HepG2 (cell line): ENCODE measurements at regions not wholly inside any gene's neighbourhood (a gene's known extent, or its start where the extent isn't known, plus 50 kb on each side); places are given as distances from the start of the nearest gene placed in this dataset.

Experiments
- ATAC-seq: fragments of 200-7000 bp; cut with Tn5 transposase; 3 replicates; pipeline ENCODE4 v1.9.1; 2020; ENCODE audit warnings: mild to moderate bottlenecking, moderate library complexity
- BruUV-seq: library from RNA; stranded (reverse); fragments of 400-500 nt; replicated peaks from 2 replicates; lab custom pipeline; 2021; lab: Mats Ljungman, UMichigan
- CTCF ChIA-PET: fragments of 300-600 bp; formaldehyde crosslinking; extraction: SDS; loops from one replicate; lab custom pipeline; 2021; ENCODE audit warnings: low total read pairs, inconsistent platforms, low intra/inter-chr PET ratio; lab: Yijun Ruan, JAX
- POLR2A ChIA-PET: fragments of 350-600 bp; sonication (Branson Sonifier 250); formaldehyde crosslinking; loops from one replicate; lab custom pipeline; 2020; ENCODE audit warnings: antibody characterized with exemption, inconsistent platforms; lab: Yijun Ruan, JAX
- DNase-seq: peaks from one replicate; pipeline ENCODE4 v3.0.0-alpha.2; 2015; ENCODE audit warnings: low spot score
- FAIRE-seq: peaks from 3 replicates; lab custom pipeline; 2011; peaks lifted over from hg19 to GRCh38; lab: Jason Lieb, UNC
- H2AFZ ChIP-seq: one replicate; pipeline ENCODE4 v1.6.1; 2011; ENCODE audit warnings: low read length, inconsistent platforms
- H3K27ac ChIP-seq: fragments of 300-600 bp; 3 replicates; pipeline ENCODE4 v1.8.0; 2011; ENCODE audit warnings: mixed run types, mild to moderate bottlenecking, mixed read lengths, low read length, inconsistent platforms; ENCODE audit not compliant: insufficient read depth; ENCODE audit errors: extremely low read length
- H3K27me3 ChIP-seq, 2 experiments: fragments of 200-600 bp in 1 of 2; 2 replicates in 1 of 2; 3 replicates in 1 of 2; pipeline versions ENCODE4 v1.6.0 to v1.8.0; 2011; ENCODE audit warnings: low read length in 2 of 2, mild to moderate bottlenecking in 2 of 2, moderate library complexity in 2 of 2, inconsistent platforms in 1 of 2; ENCODE audit not compliant: insufficient read depth in 2 of 2, control insufficient read depth in 1 of 2
- H3K36me3 ChIP-seq, 2 experiments: fragments of 200-600 bp in 1 of 2; replicated peaks in 1 of 2; 2 replicates in 1 of 2; 3 replicates in 1 of 2; pipeline versions ENCODE4 v1.5.1 to v1.8.0; 2011; ENCODE audit warnings: low read length in 2 of 2, inconsistent platforms in 1 of 2; ENCODE audit not compliant: insufficient read depth in 2 of 2, control insufficient read depth in 1 of 2
- H3K4me1 ChIP-seq: 2 replicates; pipeline ENCODE4 v1.5.1; 2012; ENCODE audit warnings: low read length, inconsistent platforms; ENCODE audit not compliant: insufficient read depth
- H3K4me2 ChIP-seq: 2 replicates; pipeline ENCODE4 v1.6.0; 2011; ENCODE audit warnings: low read depth, low read length, inconsistent platforms
- H3K4me3 ChIP-seq, 3 experiments: fragments of 200-600 bp in 1 of 3; sonication (generic), shearing (Covaris generic) in 1 of 3; replicated peaks in 1 of 3; 2 replicates each; pipeline ENCODE4 v1.5.1; 2011 to 2016; ENCODE audit warnings: low read length in 3 of 3, inconsistent platforms in 2 of 3, low read depth in 2 of 3, mild to moderate bottlenecking in 2 of 3, control low read depth in 1 of 3, mixed read lengths in 1 of 3; ENCODE audit not compliant: insufficient read depth in 1 of 3
- H3K79me2 ChIP-seq: one replicate; pipeline ENCODE4 v1.6.1; 2011; ENCODE audit warnings: low read length, inconsistent platforms; ENCODE audit not compliant: insufficient read depth
- H3K9ac ChIP-seq: 2 replicates; pipeline ENCODE4 v1.6.0; 2011; ENCODE audit warnings: mild to moderate bottlenecking, low read depth, low read length, inconsistent platforms; ENCODE audit not compliant: insufficient read depth
- H3K9me3 ChIP-seq: 2 replicates; pipeline ENCODE4 v1.5.1; 2012; ENCODE audit warnings: mild to moderate bottlenecking, low read length
- H4K20me1 ChIP-seq: 2 replicates; pipeline ENCODE4 v1.6.0; 2011; ENCODE audit warnings: inconsistent platforms, mild to moderate bottlenecking, low read length, moderate library complexity; ENCODE audit not compliant: insufficient read depth
- PAF1 ChIP-seq: IDR thresholded peaks from 2 replicates; pipeline ENCODE4 v1.6.1; 2016; ENCODE audit warnings: missing genetic modification reagents, missing compliant biosample characterization
- PHB2 ChIP-seq: fragments of 450-650 bp; IDR thresholded peaks from 2 replicates; pipeline ENCODE4 v1.6.1; 2018; ENCODE audit not compliant: partially characterized antibody
- PHF21A ChIP-seq: sonication (generic); formaldehyde crosslinking; IDR thresholded peaks from 2 replicates; pipeline ENCODE4 v1.5.0; 2020; ENCODE audit warnings: mild to moderate bottlenecking, missing genetic modification reagents
- RERE ChIP-seq: IDR thresholded peaks from 2 replicates; pipeline ENCODE4 v1.6.1; 2016; ENCODE audit warnings: low read depth, missing genetic modification reagents, missing compliant biosample characterization
- RXRB ChIP-seq: IDR thresholded peaks from 2 replicates; pipeline ENCODE4 v1.6.1; 2016; ENCODE audit warnings: borderline replicate concordance, missing genetic modification reagents, missing compliant biosample characterization
- ZBTB25 ChIP-seq: IDR thresholded peaks from 2 replicates; pipeline ENCODE4 v1.6.1; 2018; ENCODE audit warnings: missing genetic modification reagents
- ZEB1 ChIP-seq: IDR thresholded peaks from 2 replicates; pipeline ENCODE4 v1.6.1; 2012; ENCODE audit warnings: mild to moderate bottlenecking, low read depth, inconsistent platforms; ENCODE audit not compliant: insufficient replicate concordance
- ZMAT3 ChIP-seq: sonication (generic); formaldehyde crosslinking; conservative IDR thresholded peaks from 2 replicates; pipeline ENCODE4 v1.7.0; 2021; ENCODE audit warnings: missing genetic modification reagents
- ZNF552 ChIP-seq: sonication (generic); formaldehyde crosslinking; IDR thresholded peaks from 2 replicates; pipeline ENCODE4 v1.9.0; 2022; ENCODE audit warnings: missing genetic modification reagents, mild to moderate bottlenecking, borderline replicate concordance
- ZSCAN12 ChIP-seq: sonication (generic); formaldehyde crosslinking; IDR thresholded peaks from 2 replicates; pipeline ENCODE4 v1.9.0; 2021; ENCODE audit warnings: mild to moderate bottlenecking, missing genetic modification reagents
- WGBS: methylation state at CpG from one replicate; pipeline ENCODE4 v1.1.6; 2017; ENCODE audit warnings: low lambda C conversion rate; 5-methylcytosine and 5-hydroxymethylcytosine counted together
- in situ Hi-C: cut with HindIII; loops from 2 replicates; pipeline ENCODE4 v1.10.0; 2017; ENCODE audit warnings: low pct_unique_long_range_greater_than_20kb; ENCODE audit not compliant: extremely low pct_ligation_motif_present
- intact Hi-C: fragments of 100-400 bp; cut with micrococcal nuclease; formaldehyde crosslinking; loops from one replicate; pipeline ENCODE4 v1.10.0; 2022; ENCODE audit not compliant: unreplicated experiment

GRCh38 chr4:3374667-3375066 is 67.1 kb upstream of the HGFAC start:
- WGBS: 95% methylated on average over 8 of the region's 11 CpGs
- in situ Hi-C loops: no loop called here
- Histone ChIP-seq H3K79me2 (no peaks in the 10 kb centered on the region), H3K27ac (no peak overlapping the region), H3K4me1 (peaks cover 7% of the 10 kb centered on the region), H3K36me3 (peaks cover 5 to 16% of the 10 kb centered on the region in 2 experiments; a peak in 4 of 5 replicates), H3K9ac (no peak overlapping the region), H3K4me3 (no peak overlapping the region), H3K9me3 (peaks cover 3% of the 10 kb centered on the region), H4K20me1 (no peaks in the 10 kb centered on the region), H3K27me3 (no peaks in the 10 kb centered on the region), H2AFZ (no peak overlapping the region), H3K4me2 (no peak overlapping the region)
- ChIA-PET POLR2A (no interaction called here), CTCF (no interaction called here)
- DNase-seq (no peak), ATAC-seq (no peak), FAIRE-seq (no peak)
- no peak for TF ChIP-seq ZSCAN12
- TF ChIP-seq ZNF552: no peak
- TF ChIP-seq ZMAT3: no peak
- TF ChIP-seq RERE (CRISPR knock-in tag): no peak
- no peak for TF ChIP-seq PHB2
- TF ChIP-seq RXRB (CRISPR knock-in tag): no peak
- no peak for TF ChIP-seq PAF1
- no peak for TF ChIP-seq ZBTB25 (CRISPR knock-in tag)
- TF ChIP-seq PHF21A (CRISPR knock-in tag): no peak
- TF ChIP-seq ZEB1: no peak
- intact Hi-C loops: no loop called here
- no TSS peak for BruUV-seq
